ENCODE measurements at regions not wholly inside any gene's neighbourhood (a gene's known extent, or its start where the extent isn't known, plus 50 kb on each side); places are given as distances from the start of the nearest gene placed in this dataset.

GRCh38 chr14:100394886-100395672 is 71.9 kb downstream of the SLC25A47 start:
- no peak for TF ChIP-seq CTCF (IDR thresholded peaks at IDR 0.05; ENCODE audit: low read depth, low read length, poor library complexity, severe bottlenecking)
- no peak for TF ChIP-seq EZH2phosphoT487 (IDR thresholded peaks at IDR 0.05; ENCODE audit: borderline replicate concordance, low read length)

Data from DOHH2 (cell line).